ENCODE measurements at regions not wholly inside any gene's neighbourhood (a gene's known extent, or its start where the extent isn't known, plus 50 kb on each side); places are given as distances from the start of the nearest gene placed in this dataset.
"Not testable (repeated sequence)": the region's sequence is repeated elsewhere in the genome, so short reads cannot be mapped to it uniquely, and the experiment has no call there.

GRCh38 chr16:65312071-65312470, 190.2 kb upstream of the CDH11 start:
- no peak for DNase-seq (ENCODE audit: low read depth)

- not testable (repeated sequence) for DNase-seq (ENCODE audit: low read depth)
Measured at GRCh38 chr16:65310491-65310890, 188.6 kb upstream of the CDH11 start.

- DNase-seq (ENCODE audit: low read depth): no peak
Measured at GRCh38 chr16:65309354-65309753, 187.5 kb upstream of the CDH11 start.

- no peak for DNase-seq (ENCODE audit: low read depth)
Measured at GRCh38 chr16:65308506-65308905, 186.6 kb upstream of the CDH11 start.

GRCh38 chr16:65307286-65307685, 185.4 kb upstream of the CDH11 start:
- no peak for DNase-seq (ENCODE audit: low read depth)

- no peak for DNase-seq (ENCODE audit: low read depth)
Measured at GRCh38 chr16:65306722-65307121, 184.9 kb upstream of the CDH11 start.

- peak; percentile 53 for DNase-seq (ENCODE audit: low read depth)
Measured at GRCh38 chr16:65306300-65306699, 184.4 kb upstream of the CDH11 start.

- no peak for DNase-seq (ENCODE audit: low read depth)
Measured at GRCh38 chr16:65305266-65305959, 183.6 kb upstream of the CDH11 start.

- DNase-seq (ENCODE audit: low read depth): no peak
Measured at GRCh38 chr16:65301029-65301428, 179.2 kb upstream of the CDH11 start.

GRCh38 chr16:65297453-65297852, 175.6 kb upstream of the CDH11 start:
- no peak for DNase-seq (ENCODE audit: low read depth)

- no peak for DNase-seq (ENCODE audit: low read depth)
Measured at GRCh38 chr16:65295527-65295926, 173.7 kb upstream of the CDH11 start.

GRCh38 chr16:65294708-65295107, 172.8 kb upstream of the CDH11 start:
- DNase-seq (ENCODE audit: low read depth): no peak

GRCh38 chr16:65294165-65294564, 172.3 kb upstream of the CDH11 start:
- DNase-seq (ENCODE audit: low read depth): no peak

GRCh38 chr16:65289022-65289421, 167.2 kb upstream of the CDH11 start:
- no peak for DNase-seq (ENCODE audit: low read depth)

- DNase-seq (ENCODE audit: low read depth): no peak
Measured at GRCh38 chr16:65287307-65287706, 165.4 kb upstream of the CDH11 start.

GRCh38 chr16:65285128-65286048, 163.5 kb upstream of the CDH11 start:
- DNase-seq (ENCODE audit: low read depth): no peak

GRCh38 chr16:65284626-65285025, 162.8 kb upstream of the CDH11 start:
- DNase-seq (ENCODE audit: low read depth): no peak

GRCh38 chr16:65283181-65283651, 161.4 kb upstream of the CDH11 start:
- DNase-seq (ENCODE audit: low read depth): no peak

GRCh38 chr16:65281586-65281985, 159.7 kb upstream of the CDH11 start:
- no peak for DNase-seq (ENCODE audit: low read depth)

- DNase-seq (ENCODE audit: low read depth): no peak
Measured at GRCh38 chr16:65280845-65281512, 159.1 kb upstream of the CDH11 start.

- no peak for DNase-seq (ENCODE audit: low read depth)
Measured at GRCh38 chr16:65279576-65279975, 157.7 kb upstream of the CDH11 start.

- no peak for DNase-seq (ENCODE audit: low read depth)
Measured at GRCh38 chr16:65278874-65279273, 157.0 kb upstream of the CDH11 start.

- no peak for DNase-seq (ENCODE audit: low read depth)
Measured at GRCh38 chr16:65274566-65274965, 152.7 kb upstream of the CDH11 start.
